CD4-positive, CD25-positive, alpha-beta regulatory T cell (primary cell): ENCODE measurements at regions not wholly inside any gene's neighbourhood (a gene's known extent, or its start where the extent isn't known, plus 50 kb on each side); places are given as distances from the start of the nearest gene placed in this dataset.

Source experiments
- ATAC-seq, 2 donors: fragments of 150-1000 bp; cut with Tn5 transposase; one replicate each; pipeline ENCODE4 v1.10.0; 2021; ENCODE audit warnings: low read depth in 2 of 2, moderate number of reproducible peaks in 2 of 2, moderate library complexity in 1 of 2
- DNase-seq, 3 donors: peaks; one replicate each; pipeline versions ENCODE4 v3.0.0 to v3.0.0-alpha.2; 2012 to 2022; ENCODE audit warnings: mixed read lengths in 1 of 3
- H3K27ac ChIP-seq: one replicate; pipeline ENCODE4 v1.7.0; 2013; ENCODE audit warnings: mild to moderate bottlenecking, low read length; ENCODE audit not compliant: insufficient read depth, poor library complexity, severe bottlenecking
- H3K27me3 ChIP-seq: one replicate; pipeline ENCODE4 v1.7.0; 2013; ENCODE audit warnings: low read length; ENCODE audit not compliant: control insufficient read depth, insufficient read depth
- H3K36me3 ChIP-seq: one replicate; pipeline ENCODE4 v1.7.0; 2013; ENCODE audit warnings: mild to moderate bottlenecking, low read length, moderate library complexity; ENCODE audit not compliant: control insufficient read depth, insufficient read depth
- H3K4me1 ChIP-seq: 2 replicates; pipeline ENCODE4 v1.7.0; 2013; ENCODE audit warnings: mild to moderate bottlenecking, low read length; ENCODE audit not compliant: insufficient read depth, control insufficient read depth, poor library complexity, severe bottlenecking
- H3K4me3 ChIP-seq: one replicate; pipeline ENCODE4 v1.7.0; 2013; ENCODE audit warnings: low read depth, mild to moderate bottlenecking, low read length, moderate library complexity
- H3K9me3 ChIP-seq, 2 experiments: 1 replicate in 1 of 2; 2 replicates in 1 of 2; pipeline ENCODE4 v1.7.0; 2013; ENCODE audit warnings: low read length in 2 of 2, mild to moderate bottlenecking in 1 of 2, moderate library complexity in 1 of 2; ENCODE audit not compliant: control insufficient read depth in 2 of 2
- H3K27ac Mint-ChIP-seq, 3 donors: one replicate each; pipeline ENCODE4 v1.8.0; 2020 to 2022; ENCODE audit warnings: mild to moderate bottlenecking in 3 of 3, mixed read lengths in 3 of 3, moderate library complexity in 2 of 3
- H3K27me3 Mint-ChIP-seq: one replicate; pipeline ENCODE4 v1.8.0; 2022; ENCODE audit warnings: mild to moderate bottlenecking, mixed read lengths
- H3K36me3 Mint-ChIP-seq: one replicate; pipeline ENCODE4 v1.8.0; 2020; ENCODE audit warnings: mixed read lengths
- H3K4me1 Mint-ChIP-seq, 4 donors: one replicate each; pipeline ENCODE4 v1.8.0; 2020 to 2022; ENCODE audit warnings: mixed read lengths in 4 of 4, mild to moderate bottlenecking in 1 of 4
- H3K4me3 Mint-ChIP-seq, 4 donors: one replicate each; pipeline ENCODE4 v1.8.0; 2020 to 2022; ENCODE audit warnings: mild to moderate bottlenecking in 4 of 4, mixed read lengths in 4 of 4, moderate library complexity in 3 of 4
- H3K9me3 Mint-ChIP-seq, 7 donors: one replicate each; pipeline ENCODE4 v1.8.0; 2020 to 2022; ENCODE audit warnings: mixed read lengths in 7 of 7, mild to moderate bottlenecking in 3 of 7, moderate library complexity in 2 of 7

DNA sequence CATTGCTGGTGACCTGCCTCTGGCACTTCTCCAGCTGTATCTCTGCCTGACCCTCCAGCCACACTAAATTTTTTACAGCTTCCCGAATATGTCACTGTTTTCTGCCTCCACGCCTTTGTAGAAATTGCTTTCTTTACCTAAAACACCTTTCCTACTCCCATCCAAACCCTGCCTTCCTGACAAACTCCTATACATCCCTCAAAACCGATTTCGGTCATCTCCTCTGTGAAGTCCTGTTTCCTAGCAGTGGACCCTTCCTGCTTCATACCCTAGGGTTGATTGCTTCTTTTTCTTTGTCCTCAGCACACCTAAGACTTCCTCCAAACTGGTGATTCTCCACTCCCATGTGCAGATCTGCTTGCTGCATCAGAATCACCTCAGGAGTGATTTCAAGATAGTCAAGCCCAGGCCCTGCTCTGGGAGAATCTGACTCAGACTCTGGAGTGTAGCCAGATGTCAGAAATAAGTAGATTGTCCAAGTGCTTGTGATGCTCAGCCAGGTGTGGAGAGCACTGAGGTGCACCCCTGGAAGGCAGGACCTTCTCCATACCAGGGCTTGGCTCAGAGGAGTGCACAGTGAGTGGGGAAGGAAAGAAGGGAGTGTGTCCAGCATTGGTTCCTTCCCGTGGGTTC, 184.2 kb downstream of the COPRS start:
- no peak overlapping the region for H3K27ac ChIP-seq
- H3K36me3 ChIP-seq, result no peaks in the 10 kb centered on the region
- H3K36me3 Mint-ChIP-seq, result no peaks in the 10 kb centered on the region
- peaks cover 0 to 4% (median 0%) of the 10 kb centered on the region in 7 donors for H3K9me3 Mint-ChIP-seq
- no peak overlapping the region for H3K4me3 Mint-ChIP-seq
- no peak for ATAC-seq
- H3K27me3 ChIP-seq, result peaks cover 6% of the 10 kb centered on the region
- H3K4me3 ChIP-seq, result no peak overlapping the region
- no peak overlapping the region for H3K27ac Mint-ChIP-seq
- H3K4me1 Mint-ChIP-seq, result no peaks in the 10 kb centered on the region
- H3K9me3 ChIP-seq, result no peaks in the 10 kb centered on the region
- no peaks in the 10 kb centered on the region for H3K4me1 ChIP-seq
- DNase-seq, result no peak
- peaks cover 18% of the 10 kb centered on the region for H3K27me3 Mint-ChIP-seq

GRCh38 chr17:31674305-31674704, 184.7 kb downstream of the COPRS start:
- Histone ChIP-seq H3K36me3 (no peaks in the 10 kb centered on the region), H3K4me1 (no peaks in the 10 kb centered on the region), H3K9me3 (no peaks in the 10 kb centered on the region), H3K4me3 (no peak overlapping the region), H3K27ac (no peak overlapping the region), H3K27me3 (peaks cover 5% of the 10 kb centered on the region)
- no peaks in the 10 kb centered on the region for H3K4me1 Mint-ChIP-seq
- DNase-seq (no peak), ATAC-seq (no peak)
- peaks cover 0 to 6% (median 0%) of the 10 kb centered on the region in 7 donors for H3K9me3 Mint-ChIP-seq
- no peak overlapping the region for H3K4me3 Mint-ChIP-seq
- H3K27ac Mint-ChIP-seq, result no peak overlapping the region
- H3K36me3 Mint-ChIP-seq, result no peaks in the 10 kb centered on the region
- peaks cover 21% of the 10 kb centered on the region for H3K27me3 Mint-ChIP-seq

GRCh38 chr17:31673076-31673475, 186.0 kb downstream of the COPRS start:
- peaks cover 13% of the 10 kb centered on the region for H3K27me3 Mint-ChIP-seq
- Histone ChIP-seq H3K36me3 (no peaks in the 10 kb centered on the region), H3K27ac (no peak overlapping the region), H3K4me1 (no peaks in the 10 kb centered on the region), H3K27me3 (peaks cover 5% of the 10 kb centered on the region), H3K4me3 (no peak overlapping the region), H3K9me3 (no peaks in the 10 kb centered on the region)
- H3K4me3 Mint-ChIP-seq, result no peak overlapping the region
- ATAC-seq (no peak), DNase-seq (no peak)
- no peaks in the 10 kb centered on the region for H3K4me1 Mint-ChIP-seq
- H3K27ac Mint-ChIP-seq, result no peak overlapping the region
- peaks cover 0 to 9% (median 0%) of the 10 kb centered on the region in 7 donors for H3K9me3 Mint-ChIP-seq
- H3K36me3 Mint-ChIP-seq, result no peaks in the 10 kb centered on the region

GRCh38 chr17:31672161-31672819, 186.8 kb downstream of the COPRS start:
- Histone ChIP-seq H3K27ac (no peak overlapping the region), H3K4me3 (no peak overlapping the region), H3K36me3 (no peaks in the 10 kb centered on the region), H3K27me3 (peaks cover 5% of the 10 kb centered on the region), H3K9me3 (no peaks in the 10 kb centered on the region), H3K4me1 (no peaks in the 10 kb centered on the region)
- peaks cover 16% of the 10 kb centered on the region for H3K27me3 Mint-ChIP-seq
- H3K36me3 Mint-ChIP-seq, result no peaks in the 10 kb centered on the region
- no peaks in the 10 kb centered on the region for H3K4me1 Mint-ChIP-seq
- H3K4me3 Mint-ChIP-seq, result no peak overlapping the region
- ATAC-seq (no peak), DNase-seq (no peak)
- peak overlapping the region in 1 of 3 donors; percentile 66 for H3K27ac Mint-ChIP-seq
- peaks cover 0 to 10% (median 0%) of the 10 kb centered on the region in 7 donors for H3K9me3 Mint-ChIP-seq

DNA sequence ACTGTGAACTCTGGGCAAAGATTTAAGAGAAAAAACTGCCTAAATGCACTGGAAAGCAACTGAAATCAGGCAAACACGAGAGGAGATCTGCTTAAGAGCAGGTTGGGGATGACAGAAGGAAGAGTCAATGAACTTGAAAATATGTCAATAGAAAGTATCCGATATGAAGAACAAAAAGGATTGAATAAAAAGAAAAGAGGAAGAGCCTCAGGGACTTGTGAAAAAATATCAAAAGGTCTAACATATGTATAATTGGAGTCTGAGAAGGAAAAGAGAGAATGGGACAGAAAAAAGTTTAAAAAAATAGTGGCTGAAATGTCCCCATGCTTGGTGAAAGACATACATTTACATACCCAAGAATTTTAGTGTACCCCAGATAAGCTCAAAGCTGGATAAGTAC, 195.5 kb downstream of the COPRS start:
- no peak overlapping the region for H3K4me3 ChIP-seq
- no peak overlapping the region for H3K27ac ChIP-seq
- H3K36me3 ChIP-seq, result no peaks in the 10 kb centered on the region
- H3K4me1 ChIP-seq, result no peaks in the 10 kb centered on the region
- no peak for ATAC-seq
- H3K27me3 ChIP-seq, result peaks cover 3% of the 10 kb centered on the region
- no peaks in the 10 kb centered on the region for H3K4me1 Mint-ChIP-seq
- H3K9me3 ChIP-seq, result peaks cover 16 to 17% of the 10 kb centered on the region in 2 experiments
- no peak for DNase-seq
- H3K27me3 Mint-ChIP-seq, result peaks cover 25% of the 10 kb centered on the region
- no peaks in the 10 kb centered on the region for H3K36me3 Mint-ChIP-seq
- peaks cover 6 to 36% (median 16%) of the 10 kb centered on the region in 7 donors for H3K9me3 Mint-ChIP-seq
- no peak overlapping the region for H3K4me3 Mint-ChIP-seq
- H3K27ac Mint-ChIP-seq, result peak overlapping the region in 1 of 3 donors; percentile 70

- Mint-ChIP-seq H3K4me1 (no peaks in the 10 kb centered on the region), H3K36me3 (no peaks in the 10 kb centered on the region), H3K27me3 (peaks cover 26% of the 10 kb centered on the region), H3K27ac (no peak overlapping the region), H3K9me3 (peaks cover 6 to 19% (median 16%) of the 10 kb centered on the region in 7 donors), H3K4me3 (no peak overlapping the region)
- Histone ChIP-seq H3K9me3 (peaks cover 16 to 17% of the 10 kb centered on the region in 2 experiments), H3K27ac (no peak overlapping the region), H3K36me3 (no peaks in the 10 kb centered on the region), H3K27me3 (peaks cover 3% of the 10 kb centered on the region), H3K4me1 (no peaks in the 10 kb centered on the region), H3K4me3 (no peak overlapping the region)
- DNase-seq, result no peak
- no peak for ATAC-seq
Measured at GRCh38 chr17:31660684-31661083, 198.4 kb downstream of the COPRS start.

DNA sequence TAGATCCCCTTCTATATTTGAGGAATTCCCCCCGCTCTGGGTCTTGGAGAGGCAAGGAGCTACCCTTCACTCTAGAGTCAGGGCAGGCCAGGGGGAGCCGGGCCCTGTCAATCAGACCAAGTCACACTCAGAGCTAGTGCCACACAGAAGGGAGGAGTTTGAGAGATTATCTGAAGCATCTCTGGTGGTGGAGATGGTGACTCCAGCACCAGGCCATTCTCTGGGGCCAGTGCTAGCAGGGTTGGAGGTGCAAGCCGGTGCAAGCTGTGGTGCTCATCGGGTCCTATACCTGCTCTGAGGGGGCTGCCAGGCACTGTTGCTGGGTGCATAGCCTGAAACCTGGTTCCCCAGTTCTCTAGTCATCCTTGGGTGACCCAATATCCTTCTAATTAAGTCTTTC, 201.2 kb downstream of the COPRS start:
- H3K4me3 Mint-ChIP-seq, result no peak overlapping the region
- Histone ChIP-seq H3K4me1 (no peaks in the 10 kb centered on the region), H3K4me3 (no peak overlapping the region), H3K27me3 (peaks cover 2% of the 10 kb centered on the region), H3K36me3 (no peaks in the 10 kb centered on the region), H3K9me3 (peaks cover 2% of the 10 kb centered on the region in 2 experiments), H3K27ac (no peak overlapping the region)
- H3K36me3 Mint-ChIP-seq, result no peaks in the 10 kb centered on the region
- peaks cover 0 to 6% (median 4%) of the 10 kb centered on the region in 7 donors for H3K9me3 Mint-ChIP-seq
- ATAC-seq, result no peak
- no peak overlapping the region for H3K27ac Mint-ChIP-seq
- no peak for DNase-seq
- H3K4me1 Mint-ChIP-seq, result no peaks in the 10 kb centered on the region
- peaks cover 31% of the 10 kb centered on the region for H3K27me3 Mint-ChIP-seq

DNA sequence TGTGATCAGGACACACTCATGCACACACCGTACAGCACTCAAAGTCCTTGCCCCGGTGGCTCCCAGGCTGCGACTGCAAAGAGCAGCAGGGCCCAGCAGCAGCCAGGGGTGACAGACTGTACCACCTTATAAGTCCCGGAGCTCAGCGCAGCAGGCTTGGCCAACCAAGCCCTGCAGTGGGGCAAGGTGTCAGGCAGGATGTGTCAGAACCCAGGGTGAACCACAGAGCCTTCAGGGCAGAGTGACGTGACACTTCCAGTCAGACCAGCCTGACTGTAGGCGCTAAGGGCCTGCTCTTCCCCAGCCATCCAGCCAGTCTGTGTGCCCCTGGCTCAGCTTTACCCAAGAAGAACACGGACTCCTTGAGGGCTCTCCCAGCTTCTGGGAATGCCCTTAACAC, 204.1 kb downstream of the COPRS start:
- peaks cover 23% of the 10 kb centered on the region for H3K27me3 Mint-ChIP-seq
- H3K27ac Mint-ChIP-seq, result no peak overlapping the region
- H3K36me3 Mint-ChIP-seq, result no peaks in the 10 kb centered on the region
- no peak overlapping the region for H3K4me3 Mint-ChIP-seq
- Histone ChIP-seq H3K27me3 (no peaks in the 10 kb centered on the region), H3K4me3 (no peak overlapping the region), H3K36me3 (no peaks in the 10 kb centered on the region), H3K9me3 (no peaks in the 10 kb centered on the region), H3K27ac (no peak overlapping the region), H3K4me1 (no peaks in the 10 kb centered on the region)
- DNase-seq, result peak in 1 of 3 donors; percentile 23
- no peaks in the 10 kb centered on the region for H3K4me1 Mint-ChIP-seq
- H3K9me3 Mint-ChIP-seq, result peaks cover 0 to 4% (median 0%) of the 10 kb centered on the region in 7 donors
- ATAC-seq, result no peak
